Aorta (tissue), 5 donors: ENCODE measurements at regions not wholly inside any gene's neighbourhood (a gene's known extent, or its start where the extent isn't known, plus 50 kb on each side); places are given as distances from the start of the nearest gene placed in this dataset.

Source experiments
- ATAC-seq: fragments of 200-7000 bp; cut with Tn5 transposase; one replicate; pipeline ENCODE4 v1.9.1; 2022; ENCODE audit warnings: moderate library complexity; ENCODE audit not compliant: low FRiP score
- DNase-seq, 2 donors: peaks; one replicate each; pipeline ENCODE4 v3.0.0-alpha.2; 2020
- H3K27ac ChIP-seq, 2 donors: one replicate each; pipeline ENCODE4 v1.5.1; 2013; ENCODE audit warnings: low read length in 2 of 2, mild to moderate bottlenecking in 2 of 2, moderate library complexity in 2 of 2, control low read depth in 1 of 2, inconsistent platforms in 1 of 2, low read depth in 1 of 2
- H3K27me3 ChIP-seq, 2 donors: one replicate each; pipeline ENCODE4 v1.6.1; 2013; ENCODE audit warnings: control low read depth in 1 of 2, low read length in 1 of 2, mild to moderate bottlenecking in 1 of 2, moderate library complexity in 1 of 2; ENCODE audit not compliant: insufficient read depth in 2 of 2, control insufficient read depth in 1 of 2
- H3K36me3 ChIP-seq, 2 donors: one replicate each; pipeline ENCODE4 v1.6.1; 2013; ENCODE audit warnings: control low read depth in 1 of 2, low read length in 1 of 2, mild to moderate bottlenecking in 1 of 2; ENCODE audit not compliant: insufficient read depth in 2 of 2, control insufficient read depth in 1 of 2
- H3K4me1 ChIP-seq, 2 donors: one replicate each; pipeline ENCODE4 v1.6.1; 2013; ENCODE audit warnings: low read length in 2 of 2, control low read depth in 1 of 2, mild to moderate bottlenecking in 1 of 2, moderate library complexity in 1 of 2; ENCODE audit not compliant: insufficient read depth in 2 of 2, control insufficient read depth in 1 of 2
- H3K4me3 ChIP-seq, 2 donors: one replicate each; pipeline ENCODE4 v1.5.1; 2013; ENCODE audit warnings: low read length in 2 of 2, control low read depth in 1 of 2, mild to moderate bottlenecking in 1 of 2
- H3K9me3 ChIP-seq: one replicate; pipeline ENCODE4 v1.6.1; 2013; ENCODE audit warnings: mild to moderate bottlenecking, low read length; ENCODE audit not compliant: control insufficient read depth
- WGBS, 2 donors: extraction: QIAGEN DNeasy Blood & Tissue Kit; methylation state at CpG; one replicate each; pipeline ENCODE4 v1.1.7; 2013; 5-methylcytosine and 5-hydroxymethylcytosine counted together
- intact Hi-C, 2 donors: fragments of 100-400 bp; cut with DNase I; formaldehyde crosslinking; loops; one replicate each; pipeline versions ENCODE4 v1.14.2 to v1.15.0; 2022
- donor health status: healthy with polysubstance abuse.
- donor health status: Bipolar disorder and iron deficiency.
- donor health status: DM: no; HTN: no; CAD: no.
- donor health status: DM: no; HTN: no; CAD: no.
- donor health status: DM: yes; HTN: yes; CAD: no.

DNA sequence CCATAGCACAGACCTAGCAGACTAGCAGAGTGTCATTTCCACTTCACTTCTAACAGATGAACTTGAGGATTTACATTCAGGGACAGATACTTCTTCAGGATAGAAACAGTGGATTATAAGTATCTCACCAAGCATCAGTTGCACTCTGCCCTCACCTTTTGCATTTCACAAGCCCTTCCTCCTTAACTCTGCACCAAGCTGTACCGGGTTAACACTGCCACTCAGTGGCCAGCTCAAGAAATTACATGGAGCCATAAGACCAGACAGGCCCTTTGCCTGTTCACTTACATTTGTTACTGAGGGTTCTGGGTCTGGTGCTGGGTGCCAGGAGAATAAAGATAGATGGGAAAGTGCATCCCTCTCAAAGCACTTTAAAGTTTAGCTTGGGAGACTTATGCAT, 309.8 kb downstream of the SHANK2 start:
- Histone ChIP-seq H3K4me3 (no peak overlapping the region), H3K9me3 (peaks cover 19% of the 10 kb centered on the region), H3K27me3 (peaks cover 0 to 2% of the 10 kb centered on the region in 2 donors), H3K27ac (no peak overlapping the region), H3K4me1 (no peaks in the 10 kb centered on the region), H3K36me3 (no peaks in the 10 kb centered on the region)
- intact Hi-C loops = no loop called here
- 75 to 82% methylated on average over 1 of the region's 1 CpG for WGBS, 2 donors
- ATAC-seq (no peak), DNase-seq (no peak)

DNA sequence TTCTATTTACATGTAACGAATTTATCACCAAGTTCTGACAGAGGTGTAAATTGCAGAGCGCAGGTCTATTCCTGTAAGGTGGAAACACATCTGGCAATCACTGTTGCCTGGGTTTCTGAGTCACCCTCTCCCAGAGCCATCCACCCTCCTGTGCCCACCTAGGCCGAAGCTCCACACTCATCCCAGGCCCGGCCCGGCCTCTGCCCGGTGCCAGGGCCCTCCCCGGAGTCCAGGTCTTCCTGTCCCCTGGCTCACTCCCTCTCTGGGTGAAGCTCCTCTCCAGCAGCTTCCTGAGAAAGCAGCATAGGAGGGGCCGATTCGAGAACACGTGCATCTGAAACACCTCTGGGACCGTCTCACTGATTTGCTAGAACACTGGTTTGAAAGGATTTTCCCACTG, 308.2 kb downstream of the SHANK2 start:
- Histone ChIP-seq H3K36me3 (no peaks in the 10 kb centered on the region), H3K9me3 (peaks cover 15% of the 10 kb centered on the region), H3K4me3 (no peak overlapping the region), H3K27ac (no peak overlapping the region), H3K4me1 (no peaks in the 10 kb centered on the region), H3K27me3 (no peaks in the 10 kb centered on the region)
- DNase-seq (peak in 1 of 2 donors; percentile 37), ATAC-seq (no peak)
- WGBS, 2 donors = 76 to 88% methylated on average over 11 of the region's 11 CpGs
- intact Hi-C loops = no loop called here

DNA sequence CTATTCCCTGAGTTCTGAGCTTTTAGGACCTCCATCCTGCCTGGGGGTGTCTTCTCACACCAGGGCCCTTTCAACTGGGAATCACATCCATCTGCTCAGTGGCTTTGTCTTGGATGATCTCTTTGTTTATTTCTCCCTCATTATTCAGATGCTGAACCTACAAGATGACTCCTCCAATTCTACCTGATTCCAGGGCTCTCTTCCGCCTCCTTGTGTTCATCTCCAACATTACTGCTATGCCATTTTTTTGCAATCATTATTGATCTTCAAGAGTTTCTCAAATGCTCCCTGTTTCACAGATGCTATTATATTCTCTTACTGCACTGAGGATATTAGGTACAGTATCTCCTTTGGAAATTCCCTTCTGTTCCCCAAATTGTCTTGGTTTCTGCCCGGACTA, 307.7 kb downstream of the SHANK2 start:
- H3K4me3 ChIP-seq = no peak overlapping the region
- H3K36me3 ChIP-seq = no peaks in the 10 kb centered on the region
- DNase-seq (no peak), ATAC-seq (no peak)
- intact Hi-C loops = no loop called here
- 93 to 94% methylated on average over 2 of the region's 2 CpGs for WGBS, 2 donors
- peaks cover 15% of the 10 kb centered on the region for H3K9me3 ChIP-seq
- no peak overlapping the region for H3K27ac ChIP-seq
- H3K4me1 ChIP-seq = no peaks in the 10 kb centered on the region
- H3K27me3 ChIP-seq = no peaks in the 10 kb centered on the region

DNA sequence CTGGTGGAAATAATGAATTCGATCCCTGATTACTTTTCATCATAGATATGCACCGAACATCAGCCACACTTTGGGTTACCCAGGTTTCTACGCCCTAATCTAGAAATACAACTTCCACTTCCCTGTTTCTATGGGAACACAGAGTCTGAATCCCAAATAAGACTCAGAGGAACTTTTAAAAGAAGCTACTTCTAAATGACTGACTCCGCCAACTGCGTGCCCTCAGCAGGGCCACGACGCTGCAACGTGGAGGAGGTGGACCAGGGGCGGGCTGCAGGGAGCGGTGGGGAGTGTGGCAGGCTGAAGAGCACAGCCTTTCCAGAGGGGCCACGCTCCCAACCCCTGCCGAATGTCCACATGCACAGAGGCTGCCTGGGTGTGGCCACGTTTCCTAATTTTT, 304.0 kb downstream of the SHANK2 start:
- H3K27me3 ChIP-seq = no peaks in the 10 kb centered on the region
- no peak overlapping the region for H3K4me3 ChIP-seq
- peak in 1 of 2 donors; percentile 30 for DNase-seq
- no peak overlapping the region for H3K27ac ChIP-seq
- ATAC-seq = no peak
- H3K4me1 ChIP-seq = no peaks in the 10 kb centered on the region
- H3K9me3 ChIP-seq = peaks cover 2% of the 10 kb centered on the region
- intact Hi-C loops = no loop called here
- H3K36me3 ChIP-seq = no peaks in the 10 kb centered on the region
- 84 to 85% methylated on average over 13 of the region's 13 CpGs for WGBS, 2 donors

DNA sequence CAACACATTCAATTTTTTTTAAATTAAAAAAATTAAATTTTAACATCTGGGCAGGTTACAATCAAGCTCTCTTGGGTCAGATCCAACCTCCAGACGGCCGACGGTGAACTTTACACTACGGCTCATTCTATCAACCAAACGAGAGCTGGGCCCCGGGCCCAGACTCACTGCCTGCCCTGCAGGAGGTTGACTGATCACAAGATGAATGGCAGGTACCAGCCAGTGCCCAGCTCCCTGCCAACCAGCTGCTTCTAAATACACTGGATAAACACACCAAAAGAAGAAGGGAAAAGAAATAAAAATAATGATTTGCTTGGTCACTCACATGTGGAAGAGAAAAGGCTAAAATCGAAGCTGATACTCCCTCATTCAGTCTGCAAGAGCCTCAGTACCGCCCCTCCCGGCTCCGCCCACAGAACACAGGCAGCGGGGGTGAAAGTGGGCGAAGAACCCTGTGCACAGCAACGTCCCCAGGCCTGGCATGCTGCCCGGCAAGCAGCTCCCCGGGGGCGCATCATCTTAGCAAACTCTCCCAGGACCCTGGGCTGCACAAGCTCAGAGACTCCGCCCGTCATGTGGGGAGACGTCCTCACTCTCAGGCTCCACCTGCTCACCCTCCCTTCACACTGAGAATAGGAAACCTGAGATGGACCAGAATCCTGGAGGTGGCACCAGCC, 303.4 kb downstream of the SHANK2 start:
- intact Hi-C loops = no loop called here
- 44 to 47% methylated on average over 19 of the region's 19 CpGs for WGBS, 2 donors
- Histone ChIP-seq H3K36me3 (no peaks in the 10 kb centered on the region), H3K4me3 (no peak overlapping the region), H3K27ac (no peak overlapping the region), H3K4me1 (no peaks in the 10 kb centered on the region), H3K27me3 (no peaks in the 10 kb centered on the region), H3K9me3 (peaks cover 2% of the 10 kb centered on the region)
- DNase-seq (peak in 1 of 2 donors; percentile 56), ATAC-seq (no peak)

DNA sequence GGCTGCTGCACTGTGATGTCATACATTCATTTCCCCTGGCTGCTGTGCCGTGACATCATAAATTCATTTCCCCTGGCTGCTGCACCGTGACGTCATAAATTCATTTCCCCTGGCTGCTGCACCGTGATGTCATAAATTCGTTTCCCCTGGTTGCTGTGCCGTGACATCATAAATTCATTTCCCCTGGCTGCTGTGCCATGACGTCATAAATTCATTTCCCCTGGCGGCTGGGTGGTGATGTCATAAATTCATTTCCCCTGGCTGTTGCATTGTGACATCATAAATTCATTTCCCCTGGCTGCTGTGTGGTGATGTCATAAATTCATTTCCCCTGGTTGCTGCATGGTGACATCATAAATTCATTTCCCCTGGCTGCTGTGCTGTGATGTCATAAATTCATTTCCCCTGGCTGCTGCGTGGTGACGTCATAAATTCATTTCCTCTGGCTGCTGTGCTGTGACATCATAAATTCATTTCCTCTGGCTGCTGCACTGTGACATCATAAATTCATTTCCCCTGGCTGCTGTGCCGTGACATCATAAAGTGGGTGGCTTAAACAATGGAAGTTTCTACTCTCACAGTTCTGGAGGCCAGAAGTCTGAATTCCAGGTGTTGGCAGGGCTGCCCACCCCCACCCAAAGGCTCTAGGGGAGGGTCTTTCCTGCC, 301.1 kb downstream of the SHANK2 start:
- H3K36me3 ChIP-seq = no peaks in the 10 kb centered on the region
- H3K4me1 ChIP-seq = no peaks in the 10 kb centered on the region
- intact Hi-C loops = no loop called here
- no peak overlapping the region for H3K4me3 ChIP-seq
- DNase-seq (peak in 1 of 2 donors; percentile 16), ATAC-seq (no peak)
- H3K9me3 ChIP-seq = no peaks in the 10 kb centered on the region
- no peaks in the 10 kb centered on the region for H3K27me3 ChIP-seq
- 83 to 84% methylated on average over 11 of the region's 11 CpGs for WGBS, 2 donors
- no peak overlapping the region for H3K27ac ChIP-seq

DNA sequence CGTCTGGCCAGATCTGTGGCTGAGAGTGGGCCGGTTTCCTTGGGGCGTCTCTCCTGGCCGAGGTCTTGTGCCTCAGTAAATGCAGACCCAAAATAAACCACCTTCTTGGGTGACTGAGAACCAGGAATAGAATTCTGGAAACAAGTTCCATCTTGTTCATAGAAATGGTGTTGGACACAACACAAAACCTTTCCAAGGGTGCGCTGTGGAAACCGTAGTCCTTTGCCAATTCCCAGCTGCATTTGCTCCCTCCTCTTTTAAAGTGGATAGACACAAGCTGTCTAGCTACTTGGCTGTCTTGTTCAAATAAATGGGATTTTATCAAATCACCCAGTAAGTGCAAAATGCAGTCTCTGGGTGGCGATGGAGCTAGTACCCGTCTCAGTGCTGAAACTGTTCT, 300.2 kb downstream of the SHANK2 start:
- DNase-seq (peak in 1 of 2 donors; percentile 22), ATAC-seq (no peak)
- Histone ChIP-seq H3K27me3 (no peaks in the 10 kb centered on the region), H3K4me3 (no peak overlapping the region), H3K9me3 (no peaks in the 10 kb centered on the region), H3K4me1 (no peaks in the 10 kb centered on the region), H3K27ac (no peak overlapping the region), H3K36me3 (no peaks in the 10 kb centered on the region)
- intact Hi-C loops = no loop called here
- 38 to 47% methylated on average over 8 of the region's 8 CpGs for WGBS, 2 donors

DNA sequence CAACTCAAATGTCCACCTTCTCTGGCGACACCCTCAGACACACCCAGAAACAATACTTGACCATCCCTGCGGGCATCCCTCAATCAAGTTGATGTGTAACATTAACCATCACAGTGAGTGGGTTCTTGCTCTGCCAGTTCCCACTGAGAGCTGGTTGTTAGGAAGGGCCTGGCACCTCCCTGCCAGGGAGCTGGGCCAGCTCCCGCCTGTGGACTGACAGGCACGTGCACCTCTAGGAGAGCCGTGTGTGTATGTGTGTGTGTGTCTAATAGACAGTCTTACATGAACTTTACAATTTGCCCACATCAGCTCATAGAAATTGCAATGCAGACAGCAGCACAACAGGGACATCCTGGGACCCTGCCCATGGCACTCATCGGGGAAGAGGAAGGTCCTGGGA, 298.7 kb downstream of the SHANK2 start:
- Histone ChIP-seq H3K4me1 (no peaks in the 10 kb centered on the region), H3K9me3 (no peaks in the 10 kb centered on the region), H3K27ac (no peak overlapping the region), H3K27me3 (no peaks in the 10 kb centered on the region), H3K36me3 (no peaks in the 10 kb centered on the region), H3K4me3 (no peak overlapping the region)
- no peak for ATAC-seq
- DNase-seq = peak in 1 of 2 donors; percentile 48
- intact Hi-C loops = no loop called here
- 77 to 81% methylated on average over 6 of the region's 6 CpGs for WGBS, 2 donors

DNA sequence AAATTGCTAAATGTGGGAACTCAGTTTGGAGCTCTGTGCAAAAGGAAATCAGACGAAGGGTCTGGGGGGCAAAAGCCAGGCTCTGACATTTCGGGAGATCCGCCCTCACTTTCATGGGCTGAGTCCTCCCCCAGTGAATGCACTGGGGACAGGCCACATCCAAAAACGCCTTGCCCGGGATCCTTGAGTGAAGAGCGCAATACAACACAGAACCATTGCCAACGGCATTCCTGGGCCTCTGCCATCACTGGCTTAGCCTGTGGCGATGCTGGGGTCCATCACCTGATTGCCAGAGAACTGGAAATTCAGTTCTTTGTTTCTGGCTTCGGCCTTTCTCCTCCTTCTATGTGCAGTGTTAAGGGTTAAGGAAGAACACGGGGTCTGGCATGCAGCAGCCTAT, 297.9 kb downstream of the SHANK2 start:
- no peak overlapping the region for H3K4me3 ChIP-seq
- no peak for ATAC-seq
- 80 to 82% methylated on average over 10 of the region's 10 CpGs for WGBS, 2 donors
- H3K4me1 ChIP-seq = no peaks in the 10 kb centered on the region
- H3K27ac ChIP-seq = no peak overlapping the region
- no peaks in the 10 kb centered on the region for H3K9me3 ChIP-seq
- peak in 1 of 2 donors; percentile 32 for DNase-seq
- no peaks in the 10 kb centered on the region for H3K36me3 ChIP-seq
- no peaks in the 10 kb centered on the region for H3K27me3 ChIP-seq
- intact Hi-C loops = no loop called here
